Mesendoderm (in vitro differentiated cells): ENCODE measurements at regions not wholly inside any gene's neighbourhood (a gene's known extent, or its start where the extent isn't known, plus 50 kb on each side); places are given as distances from the start of the nearest gene placed in this dataset.
"Not testable (repeated sequence)": the region's sequence is repeated elsewhere in the genome, so short reads cannot be mapped to it uniquely, and the experiment has no call there.

Source experiments
- DNase-seq: peaks from one replicate; pipeline ENCODE4 v3.0.0; 2013
- H2AK5ac ChIP-seq: 2 replicates; pipeline ENCODE4 v1.6.1; 2013; ENCODE audit warnings: low read length, inconsistent platforms
- H2BK120ac ChIP-seq: 2 replicates; pipeline ENCODE4 v1.6.1; 2013; ENCODE audit warnings: low read depth, mild to moderate bottlenecking, low read length, moderate library complexity, mixed read lengths
- H2BK15ac ChIP-seq: replicated peaks from 2 replicates; pipeline ENCODE4 v1.6.1; 2013; ENCODE audit warnings: low read depth, mild to moderate bottlenecking, moderate library complexity
- H2BK5ac ChIP-seq: 2 replicates; pipeline ENCODE4 v1.6.1; 2013; ENCODE audit warnings: low read length, inconsistent platforms
- H3K18ac ChIP-seq: 2 replicates; pipeline ENCODE4 v1.6.1; 2013; ENCODE audit warnings: mild to moderate bottlenecking, low read length, mixed read lengths
- H3K23ac ChIP-seq: one replicate; pipeline ENCODE4 v1.6.1; 2013; ENCODE audit warnings: low read length
- H3K27ac ChIP-seq: 2 replicates; pipeline ENCODE4 v1.5.1; 2013; ENCODE audit warnings: low read depth, mild to moderate bottlenecking, inconsistent platforms, low read length, moderate library complexity
- H3K27me3 ChIP-seq: 2 replicates; pipeline ENCODE4 v1.6.1; 2013; ENCODE audit warnings: low read length, control low read depth, mild to moderate bottlenecking, inconsistent platforms; ENCODE audit not compliant: insufficient read depth, poor library complexity
- H3K36me3 ChIP-seq: 2 replicates; pipeline ENCODE4 v1.6.1; 2013; ENCODE audit warnings: low read length, inconsistent platforms; ENCODE audit not compliant: control insufficient read depth, insufficient read depth
- H3K4ac ChIP-seq: one replicate; pipeline ENCODE4 v1.6.1; 2013; ENCODE audit warnings: low read depth, mild to moderate bottlenecking, low read length, moderate library complexity
- H3K4me1 ChIP-seq: 2 replicates; pipeline ENCODE4 v1.6.1; 2013; ENCODE audit warnings: low read depth, low read length, inconsistent platforms; ENCODE audit not compliant: control insufficient read depth
- H3K4me2 ChIP-seq: 2 replicates; pipeline ENCODE4 v1.6.1; 2013; ENCODE audit warnings: low read length
- H3K4me3 ChIP-seq: 2 replicates; pipeline ENCODE4 v1.5.1; 2013; ENCODE audit warnings: mild to moderate bottlenecking, low read length
- H3K56ac ChIP-seq: one replicate; pipeline ENCODE4 v1.6.1; 2013; ENCODE audit warnings: low read length
- H3K79me1 ChIP-seq: 2 replicates; pipeline ENCODE4 v1.6.1; 2013; ENCODE audit warnings: low read length, inconsistent platforms
- H3K79me2 ChIP-seq: 2 replicates; pipeline ENCODE4 v1.6.1; 2013; ENCODE audit warnings: mild to moderate bottlenecking, low read length; ENCODE audit not compliant: control insufficient read depth, insufficient read depth
- H3K9ac ChIP-seq: 2 replicates; pipeline ENCODE4 v1.6.1; 2013; ENCODE audit warnings: low read length, inconsistent platforms
- H4K5ac ChIP-seq: one replicate; pipeline ENCODE4 v1.6.1; 2013; ENCODE audit warnings: low read length
- H4K8ac ChIP-seq: one replicate; pipeline ENCODE4 v1.6.1; 2013; ENCODE audit warnings: low read depth, mild to moderate bottlenecking, control low read depth, low read length, moderate library complexity
- WGBS: extraction: QIAGEN DNeasy Blood & Tissue Kit; methylation state at CpG from one replicate; pipeline ENCODE4 v1.1.7; 2013; ENCODE audit warnings: low lambda C conversion rate, missing lambda C conversion rate; ENCODE audit not compliant: insufficient coverage; ENCODE audit errors: extremely low coverage; 5-methylcytosine and 5-hydroxymethylcytosine counted together

- no CpG with 5 or more reads among the region's 18 CpGs for WGBS
- not testable (repeated sequence) for H3K27me3 ChIP-seq, H3K23ac ChIP-seq
These were observed 155.2 kb upstream of the KBTBD8 start for GRCh38 chr3:66842761-66843464.

GRCh38 chr3:66851894-66852613 is 146.1 kb upstream of the KBTBD8 start:
- Histone ChIP-seq H2BK120ac (no peak overlapping the region), H2AK5ac (no peak overlapping the region), H3K4ac (no peak overlapping the region), H3K4me3 (no peak overlapping the region), H2BK15ac (no peak overlapping the region), H3K36me3 (no peaks in the 10 kb centered on the region), H3K23ac (no peak overlapping the region), H4K8ac (no peak overlapping the region), H2BK5ac (no peak overlapping the region), H3K27me3 (no peaks in the 10 kb centered on the region), H3K4me2 (no peak overlapping the region), H3K18ac (no peak overlapping the region), H3K27ac (no peak overlapping the region), H4K5ac (no peak overlapping the region), H3K56ac (no peak overlapping the region), H3K79me1 (no peaks in the 10 kb centered on the region), H3K9ac (no peak overlapping the region), H3K79me2 (no peaks in the 10 kb centered on the region), H3K4me1 (no peaks in the 10 kb centered on the region)
- DNase-seq: no peak
- no CpG with 5 or more reads among the region's 5 CpGs for WGBS

More at GRCh38 chr3:66842761-66843464, 155.2 kb upstream of the KBTBD8 start:
- H3K9ac ChIP-seq, DNase-seq, H4K5ac ChIP-seq, H3K4me3 ChIP-seq, H3K79me2 ChIP-seq, H2AK5ac ChIP-seq, H3K36me3 ChIP-seq, H3K4me1 ChIP-seq, H2BK5ac ChIP-seq, H3K18ac ChIP-seq, H3K4me2 ChIP-seq, H4K8ac ChIP-seq, H3K27ac ChIP-seq, H3K56ac ChIP-seq, H2BK15ac ChIP-seq, H2BK120ac ChIP-seq, H3K79me1 ChIP-seq, H3K4ac ChIP-seq: not testable (repeated sequence)

- DNase-seq: no peak
- Histone ChIP-seq H3K9ac (no peak overlapping the region), H3K4me1 (peaks cover 2% of the 10 kb centered on the region), H2BK15ac (no peak overlapping the region), H3K79me2 (no peaks in the 10 kb centered on the region), H3K27me3 (no peaks in the 10 kb centered on the region), H2BK5ac (no peak overlapping the region), H3K56ac (no peak overlapping the region), H3K4ac (no peak overlapping the region), H2AK5ac (no peak overlapping the region), H3K79me1 (no peaks in the 10 kb centered on the region), H3K18ac (no peak overlapping the region), H4K8ac (no peak overlapping the region), H3K4me2 (no peak overlapping the region), H3K23ac (no peak overlapping the region), H3K4me3 (no peak overlapping the region), H3K27ac (no peak overlapping the region), H2BK120ac (no peak overlapping the region), H4K5ac (no peak overlapping the region), H3K36me3 (no peaks in the 10 kb centered on the region)
- no CpG with 5 or more reads among the region's 4 CpGs for WGBS
These were observed 143.4 kb upstream of the KBTBD8 start for GRCh38 chr3:66854601-66855151.

DNA sequence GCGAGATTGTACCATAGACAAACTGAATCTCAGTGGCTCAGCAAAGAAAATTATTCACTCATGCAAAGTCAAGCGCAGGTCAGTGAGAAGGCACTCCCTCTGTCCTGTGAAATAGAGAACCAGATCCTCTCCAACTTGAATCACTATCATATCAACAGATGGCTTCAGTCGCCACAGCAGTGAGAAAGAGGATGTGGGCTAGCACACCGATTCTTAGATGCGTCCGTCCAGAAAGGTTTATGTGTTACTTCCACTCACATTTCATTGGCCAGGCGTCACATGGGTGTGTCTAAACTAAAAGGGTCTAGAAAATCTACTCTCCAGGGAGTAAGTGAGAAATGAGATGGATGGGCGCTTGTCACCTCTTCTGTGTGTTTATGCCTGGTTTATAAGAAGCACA is 141.6 kb upstream of the KBTBD8 start:
- Histone ChIP-seq H3K9ac (no peak overlapping the region), H2BK15ac (no peak overlapping the region), H4K8ac (no peak overlapping the region), H3K79me2 (no peaks in the 10 kb centered on the region), H3K27me3 (no peaks in the 10 kb centered on the region), H3K27ac (no peak overlapping the region), H4K5ac (no peak overlapping the region), H2AK5ac (no peak overlapping the region), H3K4me1 (peaks cover 2% of the 10 kb centered on the region), H3K23ac (no peak overlapping the region), H2BK5ac (no peak overlapping the region), H3K4me2 (no peak overlapping the region), H3K79me1 (no peaks in the 10 kb centered on the region), H3K36me3 (no peaks in the 10 kb centered on the region), H2BK120ac (no peak overlapping the region), H3K4me3 (no peak overlapping the region), H3K18ac (no peak overlapping the region), H3K4ac (no peak overlapping the region), H3K56ac (no peak overlapping the region)
- no CpG with 5 or more reads among the region's 8 CpGs for WGBS
- DNase-seq: no peak

DNA sequence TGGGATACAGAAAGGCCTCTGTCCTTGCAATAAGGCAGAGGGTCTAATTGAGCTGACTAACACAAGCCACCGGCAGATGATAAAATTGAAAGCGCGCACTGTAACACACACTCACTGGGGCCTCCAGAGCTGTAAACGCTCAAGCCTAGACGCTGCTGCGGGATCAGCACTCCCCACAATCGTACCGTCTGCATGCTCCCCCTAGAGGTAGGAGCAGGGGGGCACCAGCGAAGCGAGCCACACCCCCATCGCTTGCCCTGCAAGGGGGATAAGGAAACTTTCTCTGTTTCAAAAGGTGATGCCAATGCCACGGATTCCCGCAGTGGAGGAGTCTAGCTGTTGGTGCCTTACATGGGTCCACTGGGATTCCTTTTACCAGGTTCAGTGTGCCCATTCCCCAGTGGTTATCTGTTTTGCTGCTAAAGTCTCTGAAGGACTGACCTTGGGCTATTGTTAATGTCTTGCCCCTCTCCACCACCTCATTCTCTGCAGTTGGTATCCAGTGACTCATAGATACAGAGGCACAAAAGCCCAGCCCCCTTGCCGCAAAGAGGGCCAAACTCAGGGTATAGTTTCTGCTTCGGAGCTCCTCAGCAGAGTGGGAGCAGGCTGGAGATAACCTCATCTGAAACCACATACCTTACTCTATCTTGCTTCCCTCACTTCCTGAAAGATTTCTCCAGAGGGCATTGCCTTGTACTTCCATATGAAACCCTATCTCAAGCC is 139.3 kb upstream of the KBTBD8 start:
- Histone ChIP-seq H3K18ac (no peak overlapping the region), H2AK5ac (no peak overlapping the region), H2BK5ac (no peak overlapping the region), H3K56ac (peak overlapping the region; percentile 36), H3K27ac (no peak overlapping the region), H3K23ac (no peak overlapping the region), H3K36me3 (no peaks in the 10 kb centered on the region), H3K9ac (no peak overlapping the region), H3K4me3 (no peak overlapping the region), H3K79me1 (no peaks in the 10 kb centered on the region), H3K4me1 (peaks cover 2% of the 10 kb centered on the region), H3K4ac (no peak overlapping the region), H4K5ac (no peak overlapping the region), H3K27me3 (no peaks in the 10 kb centered on the region), H4K8ac (no peak overlapping the region), H2BK120ac (no peak overlapping the region), H3K79me2 (no peaks in the 10 kb centered on the region), H3K4me2 (no peak overlapping the region), H2BK15ac (no peak overlapping the region)
- peak; percentile 73 for DNase-seq
- no CpG with 5 or more reads among the region's 15 CpGs for WGBS
